A673 (cell line): ENCODE measurements at regions not wholly inside any gene's neighbourhood (a gene's known extent, or its start where the extent isn't known, plus 50 kb on each side); places are given as distances from the start of the nearest gene placed in this dataset.
A peak's percentile ranks its signal among the peaks of the same experiment; 100 is the strongest.

ENCODE experiments used
- BruUV-seq: library from RNA; stranded (reverse); fragments of 400-500 nt; replicated peaks from 2 replicates; lab custom pipeline; 2021; lab: Mats Ljungman, UMichigan
- CTCF ChIA-PET: fragments of 300-600 bp; sonication (Branson Sonifier 250); formaldehyde crosslinking; loops from one replicate; lab custom pipeline; 2022; ENCODE audit warnings: antibody characterized with exemption; lab: Charles Lee
- POLR2A ChIA-PET: fragments of 300-600 bp; sonication (Branson Sonifier 250); formaldehyde crosslinking; loops from one replicate; lab custom pipeline; 2022; ENCODE audit warnings: antibody characterized with exemption; ENCODE audit not compliant: low non-redundant PET; lab: Charles Lee
- DNase-seq: peaks from one replicate; pipeline ENCODE4 v3.0.0-alpha.2; 2015; ENCODE audit warnings: low spot score
- H3K27ac ChIP-seq: fragments of 200-600 bp; sonication (generic); 2 replicates; pipeline ENCODE4 v1.5.1; 2016; ENCODE audit warnings: mixed run types, low read depth, mild to moderate bottlenecking, mixed read lengths, antibody characterized with exemption, low read length; ENCODE audit not compliant: poor library complexity, severe bottlenecking
- H3K27me3 ChIP-seq: fragments of 200-600 bp; sonication (generic); replicated peaks from 2 replicates; pipeline ENCODE4 v1.6.1; 2017; ENCODE audit warnings: mixed run types, low read depth, mild to moderate bottlenecking, mixed read lengths, antibody characterized with exemption, low read length; ENCODE audit not compliant: insufficient read depth, poor library complexity
- H3K36me3 ChIP-seq: fragments of 200-600 bp; sonication (generic); 2 replicates; pipeline ENCODE4 v1.6.1; 2016; ENCODE audit warnings: mixed run types, mild to moderate bottlenecking, mixed read lengths, antibody characterized with exemption, low read length; ENCODE audit not compliant: insufficient read depth, poor library complexity, severe bottlenecking
- H3K4me1 ChIP-seq: fragments of 200-600 bp; sonication (generic); 2 replicates; pipeline ENCODE4 v1.6.1; 2017; ENCODE audit warnings: mixed run types, mild to moderate bottlenecking, mixed read lengths, antibody characterized with exemption, low read length; ENCODE audit not compliant: insufficient read depth, poor library complexity, severe bottlenecking
- H3K4me3 ChIP-seq: fragments of 200-600 bp; sonication (generic); 2 replicates; pipeline ENCODE4 v1.5.1; 2016; ENCODE audit warnings: low read depth, mixed run types, mild to moderate bottlenecking, mixed read lengths, low read length; ENCODE audit not compliant: poor library complexity, severe bottlenecking
- H3K9me3 ChIP-seq: fragments of 200-600 bp; sonication (generic); 2 replicates; pipeline ENCODE4 v1.6.1; 2016; ENCODE audit warnings: mixed run types, low read depth, mild to moderate bottlenecking, mixed read lengths, antibody characterized with exemption, low read length; ENCODE audit not compliant: poor library complexity, severe bottlenecking
- CTCF ChIP-seq: fragments of 300-800, 200-600 bp; sonication (generic); conservative IDR thresholded peaks from 2 replicates; pipeline ENCODE4 v1.5.1; 2017; ENCODE audit warnings: low read depth, mild to moderate bottlenecking, antibody characterized with exemption, low read length, moderate library complexity, mixed read lengths
- EZH2 ChIP-seq: fragments of 200-600 bp; sonication (generic); IDR thresholded peaks from 2 replicates; pipeline ENCODE4 v1.6.1; 2017; ENCODE audit warnings: borderline replicate concordance, low read depth, mild to moderate bottlenecking, mixed read lengths, antibody characterized with exemption, low read length; ENCODE audit not compliant: poor library complexity, severe bottlenecking
- intact Hi-C: fragments of 100-400 bp; cut with micrococcal nuclease; formaldehyde crosslinking; loops from one replicate; pipeline ENCODE4 v1.10.0; 2022; ENCODE audit not compliant: unreplicated experiment

DNA sequence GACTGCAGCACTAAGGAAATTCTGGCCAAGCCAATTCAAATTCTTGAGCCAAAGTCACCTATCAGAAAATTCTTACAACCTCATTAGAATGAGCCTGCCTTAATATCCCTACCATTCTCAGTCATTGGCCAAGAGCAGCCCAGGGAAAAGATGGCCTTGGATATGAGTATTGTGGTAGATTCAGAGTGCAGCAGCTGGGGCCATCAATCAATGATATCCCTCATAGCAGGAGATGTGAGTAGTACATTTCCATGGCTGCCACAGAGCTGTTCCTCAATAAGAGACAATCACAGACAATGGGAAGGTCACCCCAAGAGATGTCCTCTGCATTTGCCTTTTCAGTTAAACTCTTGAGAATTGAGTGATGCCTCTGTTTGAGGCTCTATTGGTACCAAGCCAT, 161.6 kb downstream of the DYRK2 start:
- CTCF ChIA-PET: no interaction called here
- BruUV-seq: no TSS peak
- Histone ChIP-seq H3K4me3 (no peak overlapping the region), H3K9me3 (peaks cover 3% of the 10 kb centered on the region), H3K36me3 (no peaks in the 10 kb centered on the region), H3K27ac (no peak overlapping the region), H3K4me1 (no peaks in the 10 kb centered on the region), H3K27me3 (no peaks in the 10 kb centered on the region)
- intact Hi-C loops: no loop called here
- TF ChIP-seq CTCF (no peak), EZH2 (no peak)
- POLR2A ChIA-PET: no interaction called here
- DNase-seq: no peak

GRCh38 chr12:67811437-67812361, 163.2 kb downstream of the DYRK2 start:
- POLR2A ChIA-PET: no interaction called here
- intact Hi-C loops: no loop called here
- Histone ChIP-seq H3K27ac (no peak overlapping the region), H3K36me3 (no peaks in the 10 kb centered on the region), H3K9me3 (peaks cover 17% of the 10 kb centered on the region), H3K4me1 (no peaks in the 10 kb centered on the region), H3K27me3 (no peaks in the 10 kb centered on the region), H3K4me3 (no peak overlapping the region)
- CTCF ChIA-PET: no interaction called here
- peak; percentile 5 for DNase-seq
- no TSS peak for BruUV-seq
- TF ChIP-seq CTCF (no peak), EZH2 (no peak)

DNA sequence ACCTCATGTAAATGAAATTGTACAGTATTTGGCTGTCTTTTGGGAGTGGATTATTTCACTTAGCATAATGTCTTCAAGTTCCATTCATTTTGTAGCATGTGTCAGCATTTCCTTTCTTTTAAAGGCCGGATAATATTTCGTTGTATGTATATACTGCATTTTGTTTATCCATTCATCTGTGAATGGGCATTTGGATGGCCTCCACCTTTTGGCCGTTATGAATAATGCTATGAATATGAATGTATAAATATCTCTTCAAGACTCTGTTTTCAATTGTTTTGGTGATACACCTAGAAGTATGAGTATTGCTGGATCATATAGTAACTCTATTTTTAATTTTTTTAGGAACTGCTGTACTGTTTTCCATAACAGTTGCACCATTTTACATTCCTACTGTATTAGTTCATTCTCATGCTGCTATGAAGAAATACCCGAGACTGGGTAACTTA, 164.9 kb downstream of the DYRK2 start:
- POLR2A ChIA-PET: no interaction called here
- no peak overlapping the region for H3K4me3 ChIP-seq
- H3K27ac ChIP-seq: no peak overlapping the region
- no peaks in the 10 kb centered on the region for H3K36me3 ChIP-seq
- CTCF ChIA-PET: no interaction called here
- peaks cover 17% of the 10 kb centered on the region for H3K9me3 ChIP-seq
- TF ChIP-seq EZH2 (no peak), CTCF (no peak)
- no TSS peak for BruUV-seq
- H3K4me1 ChIP-seq: no peaks in the 10 kb centered on the region
- DNase-seq: no peak
- H3K27me3 ChIP-seq: no peaks in the 10 kb centered on the region
- intact Hi-C loops: no loop called here
